K562 (cell line): ENCODE measurements at regions not wholly inside any gene's neighbourhood (a gene's known extent, or its start where the extent isn't known, plus 50 kb on each side); places are given as distances from the start of the nearest gene placed in this dataset.

Source experiments
- ARID1B ChIP-seq: fragments of 450-650 bp; IDR thresholded peaks from 2 replicates; pipeline ENCODE4 v1.6.1; 2016; ENCODE audit warnings: antibody characterized with exemption, mild to moderate bottlenecking, inconsistent platforms
- CTCF ChIP-seq, 3 experiments: IDR thresholded peaks in 2 of 3; conservative IDR thresholded peaks in 1 of 3; 2 replicates each; pipeline ENCODE4 v1.5.1; 2011 to 2012; ENCODE audit warnings: low read length in 3 of 3, mild to moderate bottlenecking in 3 of 3, control low read depth in 2 of 3, improper control_type of control experiment in 1 of 3, inconsistent platforms in 1 of 3, low read depth in 1 of 3, mixed read lengths in 1 of 3, moderate library complexity in 1 of 3; ENCODE audit not compliant: insufficient read depth in 2 of 3
- ESRRB ChIP-seq: fragments of 250-450 bp; sonication (Bioruptor Pico); IDR thresholded peaks from 2 replicates; pipeline ENCODE4 v1.5.0; 2020; ENCODE audit warnings: mild to moderate bottlenecking, moderate library complexity, borderline replicate concordance
- HIVEP1 ChIP-seq: fragments of 250-450 bp; sonication (Bioruptor Pico); IDR thresholded peaks from 2 replicates; pipeline ENCODE4 v1.4.0; 2020; ENCODE audit warnings: mild to moderate bottlenecking
- MAX ChIP-seq: sonication (generic); formaldehyde crosslinking; IDR thresholded peaks from 2 replicates; pipeline ENCODE4 v1.9.0; 2022; ENCODE audit warnings: mild to moderate bottlenecking, missing genetic modification reagents
- MBD2 ChIP-seq: sonication (generic); IDR thresholded peaks from 2 replicates; pipeline ENCODE4 v1.6.1; 2016; ENCODE audit warnings: low read depth, borderline replicate concordance
- MXD1 ChIP-seq: fragments of 250-450 bp; sonication (Bioruptor Pico); IDR thresholded peaks from 2 replicates; pipeline ENCODE4 v1.8.0; 2021; ENCODE audit warnings: borderline replicate concordance, mild to moderate bottlenecking, moderate library complexity; ENCODE audit not compliant: poor library complexity, severe bottlenecking
- POU5F1 ChIP-seq: fragments of 150-350 bp; IDR thresholded peaks from 2 replicates; pipeline ENCODE4 v1.6.1; 2014; ENCODE audit warnings: borderline replicate concordance, low read length, low read depth, mild to moderate bottlenecking; ENCODE audit not compliant: partially characterized antibody
- RB1 ChIP-seq: fragments of 450-650 bp; IDR thresholded peaks from 2 replicates; pipeline ENCODE4 v1.6.1; 2017; ENCODE audit warnings: low read depth, mild to moderate bottlenecking
- SIX5 ChIP-seq, 2 experiments: IDR thresholded peaks; 2 replicates each; pipeline ENCODE4 v1.6.1; 2011; ENCODE audit warnings: low read length in 2 of 2, borderline replicate concordance in 1 of 2, low read depth in 1 of 2, mild to moderate bottlenecking in 1 of 2, moderate library complexity in 1 of 2; ENCODE audit not compliant: insufficient read depth in 1 of 2
- SMAD2 ChIP-seq: fragments of 150-350 bp; IDR thresholded peaks from 2 replicates; pipeline ENCODE4 v1.6.1; 2014; ENCODE audit warnings: low read depth, mild to moderate bottlenecking, low read length
- SPI1 ChIP-seq: IDR thresholded peaks from 2 replicates; pipeline ENCODE4 v1.6.1; 2011; ENCODE audit warnings: low read depth, low read length, control low read depth, borderline replicate concordance
- SREBF2 ChIP-seq: sonication (generic); formaldehyde crosslinking; IDR thresholded peaks from 2 replicates; pipeline ENCODE4 v1.4.0; 2020; ENCODE audit warnings: mild to moderate bottlenecking, missing genetic modification reagents
- STAT5B ChIP-seq: fragments of 250-450 bp; sonication (Bioruptor Pico); IDR thresholded peaks from 2 replicates; pipeline ENCODE4 v1.8.0; 2021; ENCODE audit warnings: mild to moderate bottlenecking, inconsistent platforms
- TAF7 ChIP-seq: fragments of 450-650 bp; IDR thresholded peaks from 2 replicates; pipeline ENCODE4 v1.6.1; 2016; ENCODE audit warnings: missing genetic modification characterization, missing compliant biosample characterization
- TBP ChIP-seq: optimal IDR thresholded peaks from 2 replicates; pipeline ENCODE3; 2011; ENCODE audit warnings: low read depth, low read length, improper control_type of control experiment
- TCFL5 ChIP-seq: fragments of 250-450 bp; sonication (Bioruptor Pico); conservative IDR thresholded peaks from 2 replicates; pipeline ENCODE4 v1.6.1; 2021; ENCODE audit warnings: mild to moderate bottlenecking, moderate library complexity, matching md5 sums
- TOE1 ChIP-seq, 2 experiments: fragments of 450-650 bp in 1 of 2; sonication (generic) in 1 of 2; formaldehyde crosslinking in 1 of 2; IDR thresholded peaks; 2 replicates each; pipeline versions ENCODE4 v1.7.1 to v1.8.0; 2016 to 2022; ENCODE audit warnings: borderline replicate concordance in 2 of 2, mild to moderate bottlenecking in 2 of 2, antibody characterized with exemption in 1 of 2, inconsistent platforms in 1 of 2, low read depth in 1 of 2, missing genetic modification reagents in 1 of 2, moderate library complexity in 1 of 2
- ZBTB43 ChIP-seq: sonication (generic); formaldehyde crosslinking; IDR thresholded peaks from 2 replicates; pipeline ENCODE4 v1.8.0; 2023; ENCODE audit warnings: mild to moderate bottlenecking, missing genetic modification reagents
- ZC3H11A ChIP-seq: IDR thresholded peaks from 2 replicates; pipeline ENCODE4 v1.6.1; 2012; ENCODE audit warnings: low read depth, low read length, improper control_type of control experiment
- ZFP1 ChIP-seq: fragments of 450-650 bp; formaldehyde crosslinking; IDR thresholded peaks from 2 replicates; pipeline ENCODE4 v1.4.0; 2020; ENCODE audit warnings: mild to moderate bottlenecking, mixed read lengths
- ZNF143 ChIP-seq: sonication (generic); formaldehyde crosslinking; IDR thresholded peaks from 2 replicates; pipeline ENCODE4 v1.9.0; 2022; ENCODE audit warnings: mild to moderate bottlenecking, missing genetic modification reagents
- ZNF507 ChIP-seq: conservative IDR thresholded peaks from 2 replicates; pipeline ENCODE4 v1.6.1; 2017; ENCODE audit warnings: missing genetic modification characterization, missing compliant biosample characterization
- ZNF696 ChIP-seq: fragments of 250-450 bp; sonication (Bioruptor Pico); conservative IDR thresholded peaks from 2 replicates; pipeline ENCODE4 v1.4.0; 2020; ENCODE audit warnings: mild to moderate bottlenecking, moderate library complexity
- ZNF764 ChIP-seq: fragments of 250-450 bp; sonication (Bioruptor Pico); IDR thresholded peaks from 2 replicates; pipeline ENCODE4 v1.4.0; 2020; ENCODE audit warnings: low read depth, mild to moderate bottlenecking, moderate library complexity
- ZNF780A ChIP-seq: fragments of 250-450 bp; sonication (Bioruptor Pico); IDR thresholded peaks from 2 replicates; pipeline ENCODE4 v1.5.0; 2021; ENCODE audit warnings: mild to moderate bottlenecking

GRCh38 chr6:28809947-28810658 lies 113.7 kb downstream of the TRIM27 start (continued):
- TF ChIP-seq TOE1 (IDR thresholded peaks at IDR 0.05; ENCODE audit: borderline replicate concordance) = peak; percentile 33; the same call in 1 of the 2 replicates
- no peak for TF ChIP-seq TOE1 (CRISPR knock-in tag; IDR thresholded peaks at IDR 0.05; ENCODE audit: borderline replicate concordance, low read depth)
- 0 out of 2 replicates have a peak, but pooled peaks have one; percentile 80 for TF ChIP-seq SREBF2 (CRISPR knock-in tag)
- TF ChIP-seq TBP = peak; percentile 2
- TF ChIP-seq MAX = no peak; the same call in 1 of the 2 replicates
- TF ChIP-seq ZBTB43 = no peak
- no peak for TF ChIP-seq SPI1
- TF ChIP-seq POU5F1 = no peak
- TF ChIP-seq ZNF143 = no peak
- TF ChIP-seq SIX5 (IDR thresholded peaks at IDR 0.05; ENCODE audit: borderline replicate concordance in 1 of 2, insufficient read depth in 1 of 2, low read depth in 1 of 2, low read length in 2 of 2) = no peak
- no peak for TF ChIP-seq ZNF696
- TF ChIP-seq STAT5B = no peak
- no peak for TF ChIP-seq ZNF764 (CRISPR knock-in tag)
- no peak for TF ChIP-seq TCFL5 (CRISPR knock-in tag)
- no peak for TF ChIP-seq ZC3H11A
- TF ChIP-seq ZFP1 = no peak
- no peak for TF ChIP-seq MBD2
- TF ChIP-seq ZNF507 (tag) = no peak
- TF ChIP-seq HIVEP1 = no peak
- no peak for TF ChIP-seq MXD1
- no peak for TF ChIP-seq SMAD2
- TF ChIP-seq CTCF (IDR thresholded peaks at IDR 0.05 in 2 of 3, conservative IDR thresholded peaks at IDR 0.05 in 1 of 3; ENCODE audit: insufficient read depth in 2 of 3, low read depth in 1 of 3, low read length in 3 of 3) = peak; percentile 51 to 71 (median 60)
- no peak for TF ChIP-seq RB1
- no peak for TF ChIP-seq ESRRB (CRISPR knock-in tag)
- TF ChIP-seq ARID1B = peak; percentile 19; the same call in 1 of the 2 replicates
- TF ChIP-seq ZNF780A (CRISPR knock-in tag) = no peak
- no peak for TF ChIP-seq TAF7
